Ascending aorta (tissue), 2 donors: ENCODE measurements at regions not wholly inside any gene's neighbourhood (a gene's known extent, or its start where the extent isn't known, plus 50 kb on each side); places are given as distances from the start of the nearest gene placed in this dataset.
"Not testable (repeated sequence)": the region's sequence is repeated elsewhere in the genome, so short reads cannot be mapped to it uniquely, and the experiment has no call there.

ENCODE experiments used
- DNase-seq, 2 donors: peaks; one replicate each; pipeline ENCODE4 v3.0.0-alpha.2; 2019; ENCODE audit warnings: low spot score in 2 of 2
- H3K27ac ChIP-seq, 2 donors: fragments of 200-600 bp; sonication (generic); one replicate each; pipeline ENCODE4 v1.5.1; 2016 to 2017; ENCODE audit warnings: mild to moderate bottlenecking in 1 of 2
- H3K27me3 ChIP-seq: fragments of 200-600 bp; sonication (generic); one replicate; pipeline ENCODE4 v1.5.1; 2017
- H3K36me3 ChIP-seq, 2 donors: fragments of 200-600 bp; sonication (generic); one replicate each; pipeline ENCODE4 v1.5.1; 2016
- H3K4me1 ChIP-seq, 2 donors: fragments of 200-600 bp; sonication (generic); one replicate each; pipeline ENCODE4 v1.5.1; 2016 to 2017; ENCODE audit warnings: mild to moderate bottlenecking in 1 of 2
- H3K4me3 ChIP-seq, 2 donors: fragments of 200-600 bp; sonication (generic); one replicate each; pipeline ENCODE4 v1.5.1; 2016 to 2017; ENCODE audit warnings: mild to moderate bottlenecking in 1 of 2
- H3K9me3 ChIP-seq, 2 donors: fragments of 200-600 bp; sonication (generic); one replicate each; pipeline ENCODE4 v1.5.1; 2016
- CTCF ChIP-seq, 3 experiments: fragments of 200-600 bp in 2 of 3; fragments of 450-650 bp in 1 of 3; sonication (generic) in 2 of 3; IDR thresholded peaks; one replicate each; pipeline ENCODE4 v1.5.1; 2016 to 2019; ENCODE audit warnings: antibody characterized with exemption in 3 of 3, mild to moderate bottlenecking in 1 of 3, moderate library complexity in 1 of 3
- intact Hi-C: fragments of 100-400 bp; cut with DNase I; formaldehyde crosslinking; loops from one replicate; pipeline ENCODE4 v1.15.1; 2023

DNA sequence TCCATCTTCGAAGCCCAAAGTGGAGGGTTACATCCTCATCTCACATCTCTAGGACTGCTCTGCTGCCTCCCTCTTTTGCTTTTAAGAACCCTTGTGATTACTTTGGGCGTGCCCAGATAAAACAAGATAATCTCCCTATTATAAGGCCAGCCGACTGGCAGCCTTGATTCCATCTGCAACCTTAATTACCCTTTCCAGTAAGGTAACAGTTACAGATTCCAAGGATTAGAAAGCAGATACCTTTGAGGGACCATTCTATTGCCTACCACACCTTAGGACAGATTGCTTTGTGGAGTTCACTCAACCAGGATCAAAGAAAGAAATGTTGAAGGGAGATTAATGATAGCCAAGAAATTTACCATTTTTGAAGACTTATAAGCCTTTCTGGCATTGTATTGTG lies 250.8 kb upstream of the ACVR2A start:
- intact Hi-C loops, result no loop called here
- TF ChIP-seq CTCF (IDR thresholded peaks at IDR 0.05), result no peak
- Histone ChIP-seq H3K36me3 (no peaks in the 10 kb centered on the region), H3K4me1 (no peaks in the 10 kb centered on the region), H3K9me3 (peaks cover 0 to 6% of the 10 kb centered on the region in 2 donors), H3K27ac (no peak overlapping the region), H3K4me3 (no peak overlapping the region), H3K27me3 (no peaks in the 10 kb centered on the region)
- no peak for DNase-seq

DNA sequence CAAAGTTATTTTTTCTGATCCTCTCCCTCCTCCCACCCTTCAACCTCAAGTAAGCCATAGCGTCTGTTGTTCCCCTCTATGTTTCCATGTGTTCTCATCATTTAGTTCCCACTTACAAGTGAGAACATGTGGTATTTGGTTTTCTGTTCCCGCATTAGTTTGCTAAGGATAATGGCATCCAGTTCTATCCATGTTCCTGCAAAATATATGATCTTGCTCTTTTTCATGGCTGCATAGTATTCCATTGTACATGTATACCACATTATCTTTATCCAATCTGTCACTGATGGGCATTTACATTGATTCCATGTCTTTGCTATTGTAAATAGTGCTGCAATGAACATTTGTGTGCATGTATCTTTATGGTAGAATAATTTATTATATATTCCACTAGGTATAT lies 252.0 kb upstream of the ACVR2A start:
- H3K36me3 ChIP-seq, H3K27ac ChIP-seq, H3K9me3 ChIP-seq, H3K4me3 ChIP-seq, DNase-seq, H3K27me3 ChIP-seq, intact Hi-C loops, H3K4me1 ChIP-seq: not testable (repeated sequence)

GRCh38 chr2:147589127-147589526 lies 255.7 kb upstream of the ACVR2A start:
- Histone ChIP-seq H3K4me1 (no peaks in the 10 kb centered on the region), H3K9me3 (peaks cover 0 to 6% of the 10 kb centered on the region in 2 donors), H3K27me3 (no peaks in the 10 kb centered on the region), H3K36me3 (no peaks in the 10 kb centered on the region), H3K4me3 (no peak overlapping the region), H3K27ac (no peak overlapping the region)
- intact Hi-C loops, result no loop called here
- no peak for TF ChIP-seq CTCF (IDR thresholded peaks at IDR 0.05)
- DNase-seq, result no peak

DNA sequence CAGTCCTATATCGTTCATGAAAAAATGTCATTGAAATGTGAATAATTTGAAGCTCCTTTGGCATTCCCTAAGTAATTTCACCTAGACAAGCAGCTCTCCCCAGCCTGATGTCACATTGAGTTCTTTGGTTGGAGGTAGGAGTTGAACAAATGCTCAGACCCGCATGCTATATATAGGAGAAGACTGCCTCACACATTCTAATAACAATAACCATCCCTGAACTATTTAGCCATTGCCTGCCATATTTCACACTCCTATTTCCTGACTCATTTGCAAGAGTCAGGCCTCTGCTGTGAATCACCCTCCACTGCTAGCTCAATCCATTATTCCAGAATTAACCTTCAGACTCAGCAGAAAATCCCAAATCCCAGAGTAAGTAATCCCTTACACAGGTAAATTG lies 256.6 kb upstream of the ACVR2A start:
- intact Hi-C loops, result no loop called here
- DNase-seq, result no peak
- TF ChIP-seq CTCF (IDR thresholded peaks at IDR 0.05), result no peak
- Histone ChIP-seq H3K36me3 (no peaks in the 10 kb centered on the region), H3K4me3 (no peak overlapping the region), H3K4me1 (no peaks in the 10 kb centered on the region), H3K27ac (no peak overlapping the region), H3K27me3 (no peaks in the 10 kb centered on the region), H3K9me3 (peaks cover 0 to 6% of the 10 kb centered on the region in 2 donors)

- Histone ChIP-seq H3K27me3 (no peaks in the 10 kb centered on the region), H3K27ac (no peak overlapping the region), H3K9me3 (no peaks in the 10 kb centered on the region), H3K36me3 (no peaks in the 10 kb centered on the region), H3K4me3 (no peak overlapping the region), H3K4me1 (no peaks in the 10 kb centered on the region)
- intact Hi-C loops, result no loop called here
- no peak for TF ChIP-seq CTCF (IDR thresholded peaks at IDR 0.05)
- DNase-seq, result no peak
These were observed 266.3 kb upstream of the ACVR2A start for GRCh38 chr2:147578529-147578928.

DNA sequence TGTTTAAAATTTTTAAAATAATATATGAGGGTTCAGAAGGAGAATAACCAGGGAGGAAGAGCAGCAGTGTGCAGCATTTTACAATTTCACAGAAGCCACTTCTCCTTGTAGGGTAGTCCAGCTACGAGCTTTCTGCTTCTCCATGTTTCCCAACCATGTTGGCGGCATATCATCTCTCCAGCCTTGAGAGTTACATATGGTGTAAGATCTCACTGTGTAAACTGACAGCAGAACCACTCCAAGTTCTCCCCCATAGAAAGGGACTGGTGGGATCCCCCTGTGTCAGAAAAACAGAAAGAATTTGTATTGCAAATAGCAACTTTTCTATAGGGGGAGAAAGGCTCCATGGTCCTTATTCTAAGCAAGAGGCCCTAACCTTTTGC lies 266.8 kb upstream of the ACVR2A start:
- no peaks in the 10 kb centered on the region for H3K36me3 ChIP-seq
- H3K27ac ChIP-seq, result no peak overlapping the region
- no peaks in the 10 kb centered on the region for H3K9me3 ChIP-seq
- TF ChIP-seq CTCF (IDR thresholded peaks at IDR 0.05), result no peak
- DNase-seq, result no peak
- no peaks in the 10 kb centered on the region for H3K27me3 ChIP-seq
- intact Hi-C loops, result no loop called here
- H3K4me3 ChIP-seq, result no peak overlapping the region
- H3K4me1 ChIP-seq, result no peaks in the 10 kb centered on the region
